Liver (tissue), 3 donors: ENCODE measurements at regions not wholly inside any gene's neighbourhood (a gene's known extent, or its start where the extent isn't known, plus 50 kb on each side); places are given as distances from the start of the nearest gene placed in this dataset.

Experiments
- GABPA ChIP-seq, 2 donors: IDR thresholded peaks in 1 of 2; conservative IDR thresholded peaks in 1 of 2; 2 replicates each; pipeline ENCODE4 v1.6.1; 2016; ENCODE audit warnings: antibody characterized with exemption in 2 of 2, mild to moderate bottlenecking in 1 of 2, moderate library complexity in 1 of 2
- TAF1 ChIP-seq: conservative IDR thresholded peaks from 2 replicates; pipeline ENCODE4 v1.6.1; 2016; ENCODE audit warnings: antibody characterized with exemption, mild to moderate bottlenecking
- TF ChIP-seq, protein P1 (sequence below): fragments of 150-350 bp; IDR thresholded peaks from 2 replicates; pipeline ENCODE4 v1.5.1; 2017; ENCODE audit warnings: improper control_type of control experiment, low read depth, low read length; ENCODE audit not compliant: missing input control
- TF ChIP-seq, protein P2 (sequence below): IDR thresholded peaks from 2 replicates; pipeline ENCODE4 v1.6.1; 2016; ENCODE audit warnings: antibody characterized with exemption, mild to moderate bottlenecking
- donor health status: healthy.
- donor health status: healthy.

DNA sequence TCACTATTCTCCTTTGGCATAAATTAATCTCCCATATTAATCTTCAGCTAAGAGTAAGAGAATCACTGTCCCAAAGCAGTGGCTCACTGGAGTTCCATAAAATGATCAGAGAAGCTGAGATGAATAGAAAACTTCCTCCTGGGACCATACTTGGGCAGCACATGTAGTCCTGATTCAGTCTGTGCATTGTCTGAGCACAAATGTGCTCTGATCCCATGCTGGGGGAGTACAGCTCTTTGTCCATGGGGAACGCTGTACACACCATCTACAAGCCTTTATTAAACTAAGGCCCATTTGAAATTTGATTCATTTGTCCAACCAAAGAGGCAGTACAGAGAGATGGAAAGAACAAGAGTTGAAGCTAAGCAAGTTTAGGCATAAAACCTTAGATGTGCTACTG lies 147.4 kb upstream of the PGR start:
- TF ChIP-seq, protein P1, sequence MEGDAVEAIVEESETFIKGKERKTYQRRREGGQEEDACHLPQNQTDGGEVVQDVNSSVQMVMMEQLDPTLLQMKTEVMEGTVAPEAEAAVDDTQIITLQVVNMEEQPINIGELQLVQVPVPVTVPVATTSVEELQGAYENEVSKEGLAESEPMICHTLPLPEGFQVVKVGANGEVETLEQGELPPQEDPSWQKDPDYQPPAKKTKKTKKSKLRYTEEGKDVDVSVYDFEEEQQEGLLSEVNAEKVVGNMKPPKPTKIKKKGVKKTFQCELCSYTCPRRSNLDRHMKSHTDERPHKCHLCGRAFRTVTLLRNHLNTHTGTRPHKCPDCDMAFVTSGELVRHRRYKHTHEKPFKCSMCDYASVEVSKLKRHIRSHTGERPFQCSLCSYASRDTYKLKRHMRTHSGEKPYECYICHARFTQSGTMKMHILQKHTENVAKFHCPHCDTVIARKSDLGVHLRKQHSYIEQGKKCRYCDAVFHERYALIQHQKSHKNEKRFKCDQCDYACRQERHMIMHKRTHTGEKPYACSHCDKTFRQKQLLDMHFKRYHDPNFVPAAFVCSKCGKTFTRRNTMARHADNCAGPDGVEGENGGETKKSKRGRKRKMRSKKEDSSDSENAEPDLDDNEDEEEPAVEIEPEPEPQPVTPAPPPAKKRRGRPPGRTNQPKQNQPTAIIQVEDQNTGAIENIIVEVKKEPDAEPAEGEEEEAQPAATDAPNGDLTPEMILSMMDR: no peak
- no peak for TF ChIP-seq TAF1
- TF ChIP-seq, protein P2, sequence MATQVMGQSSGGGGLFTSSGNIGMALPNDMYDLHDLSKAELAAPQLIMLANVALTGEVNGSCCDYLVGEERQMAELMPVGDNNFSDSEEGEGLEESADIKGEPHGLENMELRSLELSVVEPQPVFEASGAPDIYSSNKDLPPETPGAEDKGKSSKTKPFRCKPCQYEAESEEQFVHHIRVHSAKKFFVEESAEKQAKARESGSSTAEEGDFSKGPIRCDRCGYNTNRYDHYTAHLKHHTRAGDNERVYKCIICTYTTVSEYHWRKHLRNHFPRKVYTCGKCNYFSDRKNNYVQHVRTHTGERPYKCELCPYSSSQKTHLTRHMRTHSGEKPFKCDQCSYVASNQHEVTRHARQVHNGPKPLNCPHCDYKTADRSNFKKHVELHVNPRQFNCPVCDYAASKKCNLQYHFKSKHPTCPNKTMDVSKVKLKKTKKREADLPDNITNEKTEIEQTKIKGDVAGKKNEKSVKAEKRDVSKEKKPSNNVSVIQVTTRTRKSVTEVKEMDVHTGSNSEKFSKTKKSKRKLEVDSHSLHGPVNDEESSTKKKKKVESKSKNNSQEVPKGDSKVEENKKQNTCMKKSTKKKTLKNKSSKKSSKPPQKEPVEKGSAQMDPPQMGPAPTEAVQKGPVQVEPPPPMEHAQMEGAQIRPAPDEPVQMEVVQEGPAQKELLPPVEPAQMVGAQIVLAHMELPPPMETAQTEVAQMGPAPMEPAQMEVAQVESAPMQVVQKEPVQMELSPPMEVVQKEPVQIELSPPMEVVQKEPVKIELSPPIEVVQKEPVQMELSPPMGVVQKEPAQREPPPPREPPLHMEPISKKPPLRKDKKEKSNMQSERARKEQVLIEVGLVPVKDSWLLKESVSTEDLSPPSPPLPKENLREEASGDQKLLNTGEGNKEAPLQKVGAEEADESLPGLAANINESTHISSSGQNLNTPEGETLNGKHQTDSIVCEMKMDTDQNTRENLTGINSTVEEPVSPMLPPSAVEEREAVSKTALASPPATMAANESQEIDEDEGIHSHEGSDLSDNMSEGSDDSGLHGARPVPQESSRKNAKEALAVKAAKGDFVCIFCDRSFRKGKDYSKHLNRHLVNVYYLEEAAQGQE: no peak
- TF ChIP-seq GABPA (IDR thresholded peaks at IDR 0.05 in 1 of 2, conservative IDR thresholded peaks at IDR 0.05 in 1 of 2): no peak
